Activated T-cell treated with anti-CD3 and anti-CD28 coated beads, Interleukin-2, amount 50 U/mL, for 72 hours (primary cell): ENCODE measurements at regions not wholly inside any gene's neighbourhood (a gene's known extent, or its start where the extent isn't known, plus 50 kb on each side); places are given as distances from the start of the nearest gene placed in this dataset.

Experiments
- ATAC-seq, 2 donors: fragments of 150-1000 bp; cut with Tn5 transposase; replicated peaks in 1 of 2; 2 replicates each; pipeline ENCODE4 v1.10.0; 2021; ENCODE audit warnings: moderate library complexity in 2 of 2, mild to moderate bottlenecking in 1 of 2
- DNase-seq, 2 donors: peaks; one replicate each; pipeline ENCODE4 v3.0.0; 2021 to 2022; ENCODE audit warnings: mixed read lengths in 1 of 2
- H3K27ac Mint-ChIP-seq: one replicate; pipeline ENCODE4 v1.8.0; 2022; ENCODE audit warnings: mild to moderate bottlenecking, moderate library complexity, mixed read lengths
- H3K27me3 Mint-ChIP-seq: one replicate; pipeline ENCODE4 v1.8.0; 2022; ENCODE audit warnings: low read depth, mixed read lengths
- H3K36me3 Mint-ChIP-seq, 2 donors: one replicate each; pipeline ENCODE4 v1.8.0; 2022; ENCODE audit warnings: mixed read lengths in 2 of 2, mild to moderate bottlenecking in 1 of 2; ENCODE audit not compliant: insufficient read depth in 2 of 2
- H3K4me1 Mint-ChIP-seq: one replicate; pipeline ENCODE4 v1.8.0; 2022; ENCODE audit warnings: low read depth, mixed read lengths
- H3K4me3 Mint-ChIP-seq, 2 donors: one replicate each; pipeline ENCODE4 v1.8.0; 2022; ENCODE audit warnings: mild to moderate bottlenecking in 2 of 2, mixed read lengths in 2 of 2, moderate library complexity in 2 of 2
- H3K9me3 Mint-ChIP-seq, 2 donors: one replicate each; pipeline ENCODE4 v1.8.0; 2022; ENCODE audit warnings: mixed read lengths in 2 of 2

DNA sequence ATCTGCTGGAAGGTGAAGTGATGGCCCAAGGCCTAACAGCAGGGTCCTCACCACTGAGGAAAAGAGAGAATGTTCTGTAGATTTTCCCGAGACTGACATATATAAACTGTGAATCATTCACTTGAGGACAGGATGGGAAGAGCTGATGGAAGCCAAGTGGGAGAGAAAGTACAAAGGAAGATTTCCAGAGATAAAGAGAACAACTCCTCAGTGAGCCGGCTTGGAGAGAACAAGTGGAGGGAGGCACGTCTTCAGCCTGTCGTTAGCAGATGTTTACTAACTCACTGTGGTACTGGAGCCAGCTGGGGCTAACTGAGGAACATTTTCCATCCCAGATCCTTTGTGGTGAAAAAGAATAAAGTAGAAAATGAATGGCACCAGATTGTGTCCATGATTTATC is 552.9 kb upstream of the TNP1 start:
- Mint-ChIP-seq H3K4me1 (no peaks in the 10 kb centered on the region), H3K27me3 (no peaks in the 10 kb centered on the region), H3K36me3 (no peaks in the 10 kb centered on the region), H3K9me3 (no peaks in the 10 kb centered on the region), H3K27ac (no peak overlapping the region), H3K4me3 (no peak overlapping the region)
- no peak for DNase-seq
- no peak for ATAC-seq

DNA sequence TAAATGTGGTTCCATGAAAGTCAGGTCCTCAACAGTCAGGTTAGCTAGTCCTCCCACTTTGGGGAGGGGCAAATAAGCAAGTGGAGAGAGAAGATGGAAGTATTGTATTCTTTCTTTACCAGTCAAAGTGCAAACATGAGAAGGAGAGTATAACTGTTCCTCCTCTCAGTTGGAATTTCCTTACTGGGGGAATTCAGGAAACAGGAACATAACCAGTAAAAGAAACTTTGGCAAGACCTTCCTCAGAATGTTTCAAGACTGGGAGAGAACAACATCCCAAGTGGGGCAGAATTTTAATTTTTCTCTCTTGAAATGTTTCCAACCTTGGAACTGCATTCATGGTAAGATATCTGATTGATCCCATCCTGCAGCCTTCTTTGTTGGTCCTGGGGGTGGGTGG is 552.4 kb upstream of the TNP1 start:
- ATAC-seq (no peak), DNase-seq (no peak)
- no peaks in the 10 kb centered on the region for H3K36me3 Mint-ChIP-seq
- H3K27ac Mint-ChIP-seq, result no peak overlapping the region
- no peak overlapping the region for H3K4me3 Mint-ChIP-seq
- no peaks in the 10 kb centered on the region for H3K9me3 Mint-ChIP-seq
- H3K4me1 Mint-ChIP-seq, result no peaks in the 10 kb centered on the region
- no peaks in the 10 kb centered on the region for H3K27me3 Mint-ChIP-seq

DNA sequence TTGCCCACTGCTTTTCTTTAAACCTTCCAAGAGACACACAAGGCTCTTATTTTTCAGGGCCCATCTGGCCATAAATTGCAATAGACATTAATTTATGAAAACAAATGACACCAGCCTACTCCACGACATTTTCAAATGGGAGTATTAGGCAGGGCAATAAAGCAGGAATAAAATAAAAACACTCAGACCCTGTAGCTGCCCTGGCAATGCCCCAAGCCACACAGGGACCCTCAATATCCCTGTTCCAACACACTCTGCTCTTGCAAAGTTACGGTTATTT is 550.8 kb upstream of the TNP1 start:
- Mint-ChIP-seq H3K27ac (no peak overlapping the region), H3K9me3 (no peaks in the 10 kb centered on the region), H3K27me3 (no peaks in the 10 kb centered on the region), H3K4me3 (no peak overlapping the region), H3K4me1 (no peaks in the 10 kb centered on the region), H3K36me3 (no peaks in the 10 kb centered on the region)
- DNase-seq (no peak), ATAC-seq (no peak)

DNA sequence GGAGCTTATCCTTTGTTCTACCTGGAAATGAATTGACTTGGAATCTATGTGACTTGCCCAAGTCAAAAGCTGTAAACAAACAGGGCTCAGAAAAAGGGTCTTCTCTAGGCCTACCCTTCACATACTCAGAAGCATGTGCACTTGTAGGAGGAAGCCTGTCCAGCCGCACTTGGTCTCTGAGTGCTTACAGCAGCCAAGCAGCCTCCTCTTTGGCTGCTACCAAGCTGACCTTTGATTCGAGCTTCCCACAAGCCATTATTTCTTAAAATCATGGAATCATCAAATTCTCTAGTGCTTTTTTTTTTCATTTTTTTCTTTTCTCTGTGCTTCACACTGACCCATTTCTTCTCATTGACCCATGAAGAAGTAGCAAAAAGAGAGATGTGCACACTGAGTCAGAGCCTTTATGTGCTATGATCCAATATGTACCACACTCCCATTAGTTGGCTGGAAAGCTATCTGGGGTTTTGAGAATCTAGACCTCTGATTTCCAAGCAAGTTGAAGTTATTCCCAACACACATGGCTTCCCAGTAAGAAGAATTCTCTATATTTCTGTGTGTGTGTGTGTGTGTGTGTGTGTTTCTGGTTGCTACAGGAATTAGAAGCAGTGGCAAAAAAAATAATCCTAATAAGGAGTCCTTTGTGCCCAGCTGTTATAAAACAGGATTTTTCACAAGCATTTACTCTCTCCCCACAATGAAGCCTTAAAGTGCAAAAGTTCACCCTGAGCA is 550.3 kb upstream of the TNP1 start:
- no peak for DNase-seq
- no peaks in the 10 kb centered on the region for H3K9me3 Mint-ChIP-seq
- no peak for ATAC-seq
- H3K27me3 Mint-ChIP-seq, result no peaks in the 10 kb centered on the region
- no peaks in the 10 kb centered on the region for H3K36me3 Mint-ChIP-seq
- H3K27ac Mint-ChIP-seq, result no peak overlapping the region
- no peak overlapping the region for H3K4me3 Mint-ChIP-seq
- H3K4me1 Mint-ChIP-seq, result no peaks in the 10 kb centered on the region

- H3K4me3 Mint-ChIP-seq, result no peak overlapping the region
- H3K36me3 Mint-ChIP-seq, result no peaks in the 10 kb centered on the region
- ATAC-seq (no peak), DNase-seq (no peak)
- no peaks in the 10 kb centered on the region for H3K4me1 Mint-ChIP-seq
- peaks cover 0 to 3% of the 10 kb centered on the region in 2 donors for H3K9me3 Mint-ChIP-seq
- no peak overlapping the region for H3K27ac Mint-ChIP-seq
- H3K27me3 Mint-ChIP-seq, result no peaks in the 10 kb centered on the region
Observed at GRCh38 chr2:217407362-217407761, 547.5 kb upstream of the TNP1 start.

DNA sequence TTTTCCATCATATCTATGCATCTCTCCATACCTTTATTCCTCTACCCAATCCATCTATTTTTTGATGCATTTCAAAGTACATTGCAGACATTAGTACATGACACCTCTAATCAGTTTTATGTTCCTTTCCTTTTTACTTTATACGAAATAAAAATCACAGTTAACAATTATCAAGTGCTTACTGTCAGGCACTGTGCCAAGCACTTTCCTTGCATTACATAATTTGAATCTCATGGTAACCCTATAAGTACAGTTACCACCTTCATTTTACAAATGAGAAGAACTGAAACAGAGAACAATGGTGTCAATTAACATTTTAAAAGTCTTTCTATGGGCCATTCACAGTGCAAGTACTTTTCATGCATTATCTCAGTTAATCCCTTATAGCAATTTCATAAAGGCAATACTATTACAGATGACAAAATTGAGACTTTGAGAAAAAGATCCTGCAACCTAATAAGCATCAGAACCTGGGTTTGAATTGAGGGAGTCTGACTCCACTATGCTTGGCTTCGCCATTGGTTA is 544.4 kb upstream of the TNP1 start:
- no peaks in the 10 kb centered on the region for H3K27me3 Mint-ChIP-seq
- no peaks in the 10 kb centered on the region for H3K36me3 Mint-ChIP-seq
- DNase-seq (no peak), ATAC-seq (no peak)
- no peak overlapping the region for H3K4me3 Mint-ChIP-seq
- no peak overlapping the region for H3K27ac Mint-ChIP-seq
- no peaks in the 10 kb centered on the region for H3K4me1 Mint-ChIP-seq
- peaks cover 3 to 4% of the 10 kb centered on the region in 2 donors for H3K9me3 Mint-ChIP-seq

GRCh38 chr2:217402761-217403383 is 543.0 kb upstream of the TNP1 start:
- Mint-ChIP-seq H3K36me3 (no peaks in the 10 kb centered on the region), H3K9me3 (peaks cover 3 to 4% of the 10 kb centered on the region in 2 donors), H3K4me1 (peaks cover 8% of the 10 kb centered on the region), H3K4me3 (no peak overlapping the region), H3K27me3 (no peaks in the 10 kb centered on the region), H3K27ac (no peak overlapping the region)
- DNase-seq, result no peak
- no peak for ATAC-seq

DNA sequence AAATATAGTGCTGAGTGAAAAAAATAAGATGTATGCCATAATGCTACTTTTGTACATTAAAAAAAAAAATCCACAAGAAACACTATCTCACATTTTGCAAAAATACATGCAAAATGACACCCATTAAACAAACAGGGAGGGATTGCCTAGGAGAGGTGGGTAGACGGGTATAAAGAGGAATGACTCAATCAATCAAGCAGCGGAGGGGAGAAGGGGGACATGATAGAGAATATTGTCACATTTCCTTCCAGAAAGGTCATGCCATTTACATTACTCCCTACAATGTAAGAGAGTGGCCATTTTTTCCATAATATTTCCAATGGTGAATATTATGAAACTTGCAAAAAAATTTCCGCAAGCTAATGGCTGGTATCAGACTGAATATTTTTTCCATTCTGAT is 542.3 kb upstream of the TNP1 start:
- Mint-ChIP-seq H3K4me3 (no peak overlapping the region), H3K27me3 (no peaks in the 10 kb centered on the region)
- ATAC-seq, result no peak

DNA sequence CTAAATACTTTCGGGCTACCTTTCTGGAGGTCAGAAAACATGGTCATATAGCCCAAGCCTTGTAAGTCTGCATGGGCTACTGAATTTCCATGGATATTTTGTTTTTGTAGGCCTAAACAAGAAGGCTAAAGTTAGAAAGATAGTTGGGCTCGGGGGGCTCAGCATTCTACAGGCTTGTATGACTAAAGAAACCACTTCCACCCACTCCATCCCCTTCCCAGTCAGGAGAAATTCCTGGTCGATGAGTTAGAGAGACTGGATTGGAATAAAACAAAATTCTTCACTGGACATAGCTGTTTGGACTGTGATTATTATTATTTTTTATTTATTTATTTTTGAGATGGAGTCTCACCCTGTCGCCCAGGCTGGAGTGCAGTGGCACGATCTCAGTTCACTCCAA is 539.4 kb upstream of the TNP1 start:
- Mint-ChIP-seq H3K27ac (no peak overlapping the region), H3K4me1 (peaks cover 8% of the 10 kb centered on the region), H3K9me3 (peaks cover 3 to 4% of the 10 kb centered on the region in 2 donors), H3K4me3 (no peak overlapping the region), H3K36me3 (no peaks in the 10 kb centered on the region), H3K27me3 (no peaks in the 10 kb centered on the region)
- no peak for ATAC-seq
- no peak for DNase-seq

More for the DNA sequence above, 542.3 kb upstream of the TNP1 start:
- DNase-seq, result no peak
- Mint-ChIP-seq H3K4me1 (peaks cover 8% of the 10 kb centered on the region), H3K27ac (no peak overlapping the region), H3K36me3 (no peaks in the 10 kb centered on the region), H3K9me3 (peaks cover 3 to 4% of the 10 kb centered on the region in 2 donors)

DNA sequence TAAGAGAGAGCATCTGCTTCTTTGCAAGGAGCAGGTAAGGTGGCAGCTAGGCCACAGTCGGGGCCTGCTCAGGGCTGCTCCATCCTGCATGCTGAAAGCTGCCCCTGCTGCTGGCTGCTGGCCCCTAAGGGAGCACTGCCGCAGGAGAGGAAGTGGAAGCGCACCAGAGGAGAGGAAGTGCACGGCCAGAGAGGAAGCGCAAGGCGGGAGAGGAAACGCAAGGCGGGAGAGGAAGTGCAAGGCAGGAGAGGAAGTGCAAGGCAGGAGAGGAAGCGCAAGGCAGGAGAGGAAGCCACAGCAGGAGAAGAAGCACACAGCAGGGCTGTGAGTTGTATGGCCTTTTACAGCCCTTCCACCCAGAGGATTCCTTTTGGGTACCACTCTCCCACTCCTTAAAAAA is 539.0 kb upstream of the TNP1 start:
- no peaks in the 10 kb centered on the region for H3K27me3 Mint-ChIP-seq

DNA sequence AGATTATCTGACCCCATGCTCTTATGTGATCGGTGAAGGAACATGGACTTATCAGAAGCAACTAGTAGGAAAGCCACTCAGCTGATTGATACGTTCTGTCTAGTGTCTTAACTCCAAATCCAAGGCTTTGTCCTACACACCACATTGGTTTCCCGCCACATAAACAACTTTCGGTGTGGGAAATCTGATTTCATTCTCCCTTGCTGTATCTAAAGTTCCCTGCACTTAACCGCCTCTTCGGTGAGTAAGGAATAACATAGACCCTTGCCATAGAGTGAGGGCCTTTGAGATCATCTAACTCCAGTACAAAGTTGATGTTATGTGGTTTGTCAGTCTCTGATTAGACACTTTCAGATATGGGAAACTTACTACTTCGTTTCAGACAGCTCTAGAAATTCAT is 538.2 kb upstream of the TNP1 start:
- Mint-ChIP-seq H3K4me3 (no peak overlapping the region), H3K36me3 (no peaks in the 10 kb centered on the region), H3K9me3 (peaks cover 1 to 3% of the 10 kb centered on the region in 2 donors), H3K27ac (no peak overlapping the region), H3K4me1 (peaks cover 8% of the 10 kb centered on the region), H3K27me3 (no peaks in the 10 kb centered on the region)
- DNase-seq (no peak), ATAC-seq (no peak)

More for the DNA sequence above, 539.0 kb upstream of the TNP1 start:
- no peak for ATAC-seq
- Mint-ChIP-seq H3K4me3 (peak overlapping the region in 1 of 2 donors; percentile 29), H3K27ac (no peak overlapping the region), H3K36me3 (no peaks in the 10 kb centered on the region), H3K9me3 (peaks cover 1 to 3% of the 10 kb centered on the region in 2 donors), H3K4me1 (peaks cover 8% of the 10 kb centered on the region)
- DNase-seq, result no peak

GRCh38 chr2:217396586-217396985 is 536.7 kb upstream of the TNP1 start:
- no peak for ATAC-seq
- Mint-ChIP-seq H3K4me1 (peaks cover 8% of the 10 kb centered on the region), H3K9me3 (peaks cover 6 to 10% of the 10 kb centered on the region in 2 donors), H3K27me3 (no peaks in the 10 kb centered on the region), H3K4me3 (no peak overlapping the region), H3K27ac (no peak overlapping the region), H3K36me3 (peaks cover under 1 to 3% of the 10 kb centered on the region in 2 donors)
- no peak for DNase-seq

GRCh38 chr2:217396165-217396564 is 536.3 kb upstream of the TNP1 start:
- DNase-seq, result no peak
- H3K36me3 Mint-ChIP-seq, result peaks cover 5 to 6% of the 10 kb centered on the region in 2 donors
- peaks cover 8% of the 10 kb centered on the region for H3K4me1 Mint-ChIP-seq
- ATAC-seq, result no peak
- no peak overlapping the region for H3K4me3 Mint-ChIP-seq
- H3K27ac Mint-ChIP-seq, result no peak overlapping the region
- H3K9me3 Mint-ChIP-seq, result peaks cover 4 to 10% of the 10 kb centered on the region in 2 donors
- no peaks in the 10 kb centered on the region for H3K27me3 Mint-ChIP-seq
